T1000 (cell line): ENCODE measurements at regions not wholly inside any gene's neighbourhood (a gene's known extent, or its start where the extent isn't known, plus 50 kb on each side); places are given as distances from the start of the nearest gene placed in this dataset.

Experiments used
- DNase-seq: peaks from one replicate; lab custom pipeline; 2025; ENCODE audit warnings: mixed read lengths; lab: John Stamatoyannopoulos, UW

- DNase-seq, result no peak
Observed at GRCh38 chr2:195410074-195410671, 246.9 kb upstream of the SLC39A10 start.

GRCh38 chr2:195408811-195409210 lies 248.2 kb upstream of the SLC39A10 start:
- no peak for DNase-seq

GRCh38 chr2:195408196-195408595 lies 248.8 kb upstream of the SLC39A10 start:
- DNase-seq, result no peak

- no peak for DNase-seq
Observed at GRCh38 chr2:195407783-195408182, 249.2 kb upstream of the SLC39A10 start.

- no peak for DNase-seq
Observed at GRCh38 chr2:195406886-195407603, 250.0 kb upstream of the SLC39A10 start.

- DNase-seq, result no peak
Observed at GRCh38 chr2:195404651-195405050, 252.4 kb upstream of the SLC39A10 start.

- DNase-seq, result no peak
Observed at GRCh38 chr2:195396479-195396878, 260.5 kb upstream of the SLC39A10 start.

GRCh38 chr2:195395362-195395761 lies 261.7 kb upstream of the SLC39A10 start:
- no peak for DNase-seq

GRCh38 chr2:195392446-195393336 lies 264.3 kb upstream of the SLC39A10 start:
- DNase-seq, result no peak

- no peak for DNase-seq
Observed at GRCh38 chr2:195390686-195391321, 266.2 kb upstream of the SLC39A10 start.

GRCh38 chr2:195388028-195388427 lies 269.0 kb upstream of the SLC39A10 start:
- no peak for DNase-seq

GRCh38 chr2:195382186-195382585 lies 274.8 kb upstream of the SLC39A10 start:
- no peak for DNase-seq

GRCh38 chr2:195370167-195370943 lies 286.7 kb upstream of the SLC39A10 start:
- DNase-seq, result no peak

- DNase-seq, result no peak
Observed at GRCh38 chr2:195369218-195369587, 287.8 kb upstream of the SLC39A10 start.

- no peak for DNase-seq
Observed at GRCh38 chr2:195368249-195369217, 288.5 kb upstream of the SLC39A10 start.

GRCh38 chr2:195367809-195368208 lies 289.2 kb upstream of the SLC39A10 start:
- no peak for DNase-seq

- DNase-seq, result no peak
Observed at GRCh38 chr2:195364015-195364965, 292.7 kb upstream of the SLC39A10 start.

- DNase-seq, result no peak
Observed at GRCh38 chr2:195363496-195363895, 293.5 kb upstream of the SLC39A10 start.

- DNase-seq, result no peak
Observed at GRCh38 chr2:195360242-195360641, 296.8 kb upstream of the SLC39A10 start.
